Liver (tissue), 8 donors: ENCODE measurements at regions not wholly inside any gene's neighbourhood (a gene's known extent, or its start where the extent isn't known, plus 50 kb on each side); places are given as distances from the start of the nearest gene placed in this dataset.

ENCODE experiments used
- DNase-seq: peaks from one replicate; pipeline ENCODE4 v3.0.0-alpha.2; 2017; ENCODE audit warnings: low spot score
- H3K27ac ChIP-seq, 2 donors: one replicate each; pipeline ENCODE4 v1.7.0; 2013; ENCODE audit warnings: inconsistent platforms in 2 of 2, low read length in 2 of 2, control low read depth in 1 of 2, low read depth in 1 of 2, mild to moderate bottlenecking in 1 of 2
- H3K27me3 ChIP-seq, 4 donors: one replicate each; pipeline versions ENCODE4 v1.6.1 to v1.7.0; 2013; ENCODE audit warnings: low read length in 3 of 4, inconsistent platforms in 1 of 4, mild to moderate bottlenecking in 1 of 4, moderate library complexity in 1 of 4; ENCODE audit not compliant: control insufficient read depth in 4 of 4, insufficient read depth in 4 of 4
- H3K36me3 ChIP-seq, 4 donors: one replicate each; pipeline versions ENCODE4 v1.6.1 to v1.7.0; 2013; ENCODE audit warnings: low read length in 3 of 4, mild to moderate bottlenecking in 3 of 4, low read depth in 1 of 4, moderate library complexity in 1 of 4; ENCODE audit not compliant: control insufficient read depth in 4 of 4, insufficient read depth in 3 of 4
- H3K4me1 ChIP-seq, 4 donors: one replicate each; pipeline versions ENCODE4 v1.6.1 to v1.7.0; 2013; ENCODE audit warnings: low read length in 3 of 4, mild to moderate bottlenecking in 3 of 4, moderate library complexity in 1 of 4; ENCODE audit not compliant: control insufficient read depth in 4 of 4, insufficient read depth in 4 of 4
- H3K4me3 ChIP-seq, 3 donors: one replicate each; pipeline versions ENCODE4 v1.6.1 to v1.7.0; 2013; ENCODE audit warnings: low read length in 3 of 3, control low read depth in 1 of 3, low read depth in 1 of 3, mild to moderate bottlenecking in 1 of 3
- H3K9ac ChIP-seq, 2 donors: one replicate each; pipeline ENCODE4 v1.7.0; 2013; ENCODE audit warnings: low read length in 2 of 2, mild to moderate bottlenecking in 2 of 2, moderate library complexity in 2 of 2, control low read depth in 1 of 2, low read depth in 1 of 2
- H3K9me3 ChIP-seq, 4 donors: one replicate each; pipeline versions ENCODE4 v1.6.1 to v1.7.0; 2013; ENCODE audit warnings: low read length in 3 of 4; ENCODE audit not compliant: control insufficient read depth in 4 of 4
- EGR1 ChIP-seq, 2 donors: IDR thresholded peaks; 2 replicates each; pipeline ENCODE4 v1.6.1; 2016 to 2018; ENCODE audit warnings: antibody characterized with exemption in 2 of 2, low read depth in 2 of 2
- FOXA1 ChIP-seq: IDR thresholded peaks from 2 replicates; pipeline ENCODE4 v1.6.1; 2016; ENCODE audit warnings: antibody characterized with exemption
- FOXA2 ChIP-seq: IDR thresholded peaks from 2 replicates; pipeline ENCODE4 v1.6.1; 2016; ENCODE audit warnings: antibody characterized with exemption
- GABPA ChIP-seq, 2 donors: IDR thresholded peaks in 1 of 2; conservative IDR thresholded peaks in 1 of 2; 2 replicates each; pipeline ENCODE4 v1.6.1; 2016; ENCODE audit warnings: antibody characterized with exemption in 2 of 2, mild to moderate bottlenecking in 1 of 2, moderate library complexity in 1 of 2
- HNF4A ChIP-seq, 2 donors: conservative IDR thresholded peaks; 2 replicates each; pipeline ENCODE4 v1.6.1; 2016; ENCODE audit warnings: antibody characterized with exemption in 2 of 2, mild to moderate bottlenecking in 2 of 2
- HNF4G ChIP-seq: IDR thresholded peaks from 2 replicates; pipeline ENCODE4 v1.6.1; 2016; ENCODE audit warnings: antibody characterized with exemption
- JUND ChIP-seq, 2 donors: IDR thresholded peaks; 2 replicates each; pipeline ENCODE4 v1.6.1; 2016; ENCODE audit warnings: antibody characterized with exemption in 2 of 2
- NR2F2 ChIP-seq: IDR thresholded peaks from 2 replicates; pipeline ENCODE4 v1.6.1; 2016; ENCODE audit warnings: antibody characterized with exemption
- RAD21 ChIP-seq, 2 donors: IDR thresholded peaks; 2 replicates each; pipeline ENCODE4 v1.6.1; 2016; ENCODE audit warnings: antibody characterized with exemption in 2 of 2, mild to moderate bottlenecking in 2 of 2
- RXRA ChIP-seq, 2 donors: IDR thresholded peaks; 2 replicates each; pipeline ENCODE4 v1.6.1; 2017 to 2018; ENCODE audit warnings: antibody characterized with exemption in 2 of 2, mild to moderate bottlenecking in 1 of 2
- SP1 ChIP-seq: IDR thresholded peaks from 2 replicates; pipeline ENCODE4 v1.6.1; 2018; ENCODE audit warnings: antibody characterized with exemption, mild to moderate bottlenecking
- TAF1 ChIP-seq: conservative IDR thresholded peaks from 2 replicates; pipeline ENCODE4 v1.6.1; 2016; ENCODE audit warnings: antibody characterized with exemption, mild to moderate bottlenecking
- YY1 ChIP-seq: IDR thresholded peaks from 2 replicates; pipeline ENCODE4 v1.6.1; 2016; ENCODE audit warnings: antibody characterized with exemption, mild to moderate bottlenecking
- WGBS: extraction: QIAGEN DNeasy Blood & Tissue Kit; methylation state at CpG from one replicate; pipeline ENCODE4 v1.1.7; 2013; 5-methylcytosine and 5-hydroxymethylcytosine counted together
- TF ChIP-seq, protein P1 (sequence below): IDR thresholded peaks from 2 replicates; pipeline ENCODE4 v1.6.1; 2016; ENCODE audit warnings: antibody characterized with exemption
- TF ChIP-seq, protein P2 (sequence below): IDR thresholded peaks from 2 replicates; pipeline ENCODE4 v1.6.1; 2016; ENCODE audit warnings: antibody characterized with exemption
- TF ChIP-seq, protein P3 (sequence below): fragments of 150-350 bp; IDR thresholded peaks from 2 replicates; pipeline ENCODE4 v1.5.1; 2017; ENCODE audit warnings: improper control_type of control experiment, low read depth, low read length; ENCODE audit not compliant: missing input control
- TF ChIP-seq, protein P4 (sequence below): IDR thresholded peaks from 2 replicates; pipeline ENCODE4 v1.6.1; 2016; ENCODE audit warnings: antibody characterized with exemption
- TF ChIP-seq, protein P5 (sequence below): IDR thresholded peaks from 2 replicates; pipeline ENCODE4 v1.6.1; 2016; ENCODE audit warnings: antibody characterized with exemption, mild to moderate bottlenecking
- donor health status: healthy.
- donor health status: healthy.
- donor health status: healthy.
- donor health status: healthy.
- donor health status: healthy.

DNA sequence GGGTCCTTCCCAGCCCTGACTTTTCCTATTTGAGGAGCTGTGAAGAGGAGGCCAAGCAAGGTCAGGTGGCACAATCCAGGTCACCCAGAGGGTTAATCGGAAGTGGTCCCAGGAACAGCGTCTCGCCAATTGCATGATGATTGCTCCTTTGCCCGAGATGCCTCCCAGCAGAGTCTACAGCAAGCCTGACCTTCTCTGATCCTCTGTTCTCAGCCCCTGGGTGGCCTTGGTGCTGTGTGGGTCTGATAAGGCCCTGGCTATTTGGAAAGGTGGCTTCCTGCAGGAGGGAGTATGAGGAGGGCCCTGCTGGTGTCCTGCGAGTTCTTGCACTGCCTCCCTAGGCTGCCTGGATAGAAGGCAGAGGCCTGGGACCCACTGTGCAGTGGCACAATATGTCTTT, 116.2 kb downstream of the FOXD2 start:
- 87% methylated on average over 5 of the region's 5 CpGs for WGBS
- TF ChIP-seq FOXA1 (no peak), YY1 (no peak), TAF1 (no peak), HNF4A (conservative IDR thresholded peaks at IDR 0.05) (no peak), GABPA (IDR thresholded peaks at IDR 0.05 in 1 of 2, conservative IDR thresholded peaks at IDR 0.05 in 1 of 2) (no peak), NR2F2 (no peak), RXRA (IDR thresholded peaks at IDR 0.05) (no peak), RAD21 (IDR thresholded peaks at IDR 0.05) (no peak), FOXA2 (no peak), SP1 (no peak), EGR1 (IDR thresholded peaks at IDR 0.05; ENCODE audit: low read depth in 2 of 2) (no peak), HNF4G (no peak), JUND (IDR thresholded peaks at IDR 0.05) (no peak)
- TF ChIP-seq, protein P1, sequence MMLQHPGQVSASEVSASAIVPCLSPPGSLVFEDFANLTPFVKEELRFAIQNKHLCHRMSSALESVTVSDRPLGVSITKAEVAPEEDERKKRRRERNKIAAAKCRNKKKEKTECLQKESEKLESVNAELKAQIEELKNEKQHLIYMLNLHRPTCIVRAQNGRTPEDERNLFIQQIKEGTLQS, result no peak
- TF ChIP-seq, protein P2, sequence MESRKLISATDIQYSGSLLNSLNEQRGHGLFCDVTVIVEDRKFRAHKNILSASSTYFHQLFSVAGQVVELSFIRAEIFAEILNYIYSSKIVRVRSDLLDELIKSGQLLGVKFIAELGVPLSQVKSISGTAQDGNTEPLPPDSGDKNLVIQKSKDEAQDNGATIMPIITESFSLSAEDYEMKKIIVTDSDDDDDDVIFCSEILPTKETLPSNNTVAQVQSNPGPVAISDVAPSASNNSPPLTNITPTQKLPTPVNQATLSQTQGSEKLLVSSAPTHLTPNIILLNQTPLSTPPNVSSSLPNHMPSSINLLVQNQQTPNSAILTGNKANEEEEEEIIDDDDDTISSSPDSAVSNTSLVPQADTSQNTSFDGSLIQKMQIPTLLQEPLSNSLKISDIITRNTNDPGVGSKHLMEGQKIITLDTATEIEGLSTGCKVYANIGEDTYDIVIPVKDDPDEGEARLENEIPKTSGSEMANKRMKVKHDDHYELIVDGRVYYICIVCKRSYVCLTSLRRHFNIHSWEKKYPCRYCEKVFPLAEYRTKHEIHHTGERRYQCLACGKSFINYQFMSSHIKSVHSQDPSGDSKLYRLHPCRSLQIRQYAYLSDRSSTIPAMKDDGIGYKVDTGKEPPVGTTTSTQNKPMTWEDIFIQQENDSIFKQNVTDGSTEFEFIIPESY, result no peak
- TF ChIP-seq, protein P3, sequence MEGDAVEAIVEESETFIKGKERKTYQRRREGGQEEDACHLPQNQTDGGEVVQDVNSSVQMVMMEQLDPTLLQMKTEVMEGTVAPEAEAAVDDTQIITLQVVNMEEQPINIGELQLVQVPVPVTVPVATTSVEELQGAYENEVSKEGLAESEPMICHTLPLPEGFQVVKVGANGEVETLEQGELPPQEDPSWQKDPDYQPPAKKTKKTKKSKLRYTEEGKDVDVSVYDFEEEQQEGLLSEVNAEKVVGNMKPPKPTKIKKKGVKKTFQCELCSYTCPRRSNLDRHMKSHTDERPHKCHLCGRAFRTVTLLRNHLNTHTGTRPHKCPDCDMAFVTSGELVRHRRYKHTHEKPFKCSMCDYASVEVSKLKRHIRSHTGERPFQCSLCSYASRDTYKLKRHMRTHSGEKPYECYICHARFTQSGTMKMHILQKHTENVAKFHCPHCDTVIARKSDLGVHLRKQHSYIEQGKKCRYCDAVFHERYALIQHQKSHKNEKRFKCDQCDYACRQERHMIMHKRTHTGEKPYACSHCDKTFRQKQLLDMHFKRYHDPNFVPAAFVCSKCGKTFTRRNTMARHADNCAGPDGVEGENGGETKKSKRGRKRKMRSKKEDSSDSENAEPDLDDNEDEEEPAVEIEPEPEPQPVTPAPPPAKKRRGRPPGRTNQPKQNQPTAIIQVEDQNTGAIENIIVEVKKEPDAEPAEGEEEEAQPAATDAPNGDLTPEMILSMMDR, result no peak
- TF ChIP-seq, protein P4, sequence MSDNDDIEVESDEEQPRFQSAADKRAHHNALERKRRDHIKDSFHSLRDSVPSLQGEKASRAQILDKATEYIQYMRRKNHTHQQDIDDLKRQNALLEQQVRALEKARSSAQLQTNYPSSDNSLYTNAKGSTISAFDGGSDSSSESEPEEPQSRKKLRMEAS, result no peak
- TF ChIP-seq, protein P5, sequence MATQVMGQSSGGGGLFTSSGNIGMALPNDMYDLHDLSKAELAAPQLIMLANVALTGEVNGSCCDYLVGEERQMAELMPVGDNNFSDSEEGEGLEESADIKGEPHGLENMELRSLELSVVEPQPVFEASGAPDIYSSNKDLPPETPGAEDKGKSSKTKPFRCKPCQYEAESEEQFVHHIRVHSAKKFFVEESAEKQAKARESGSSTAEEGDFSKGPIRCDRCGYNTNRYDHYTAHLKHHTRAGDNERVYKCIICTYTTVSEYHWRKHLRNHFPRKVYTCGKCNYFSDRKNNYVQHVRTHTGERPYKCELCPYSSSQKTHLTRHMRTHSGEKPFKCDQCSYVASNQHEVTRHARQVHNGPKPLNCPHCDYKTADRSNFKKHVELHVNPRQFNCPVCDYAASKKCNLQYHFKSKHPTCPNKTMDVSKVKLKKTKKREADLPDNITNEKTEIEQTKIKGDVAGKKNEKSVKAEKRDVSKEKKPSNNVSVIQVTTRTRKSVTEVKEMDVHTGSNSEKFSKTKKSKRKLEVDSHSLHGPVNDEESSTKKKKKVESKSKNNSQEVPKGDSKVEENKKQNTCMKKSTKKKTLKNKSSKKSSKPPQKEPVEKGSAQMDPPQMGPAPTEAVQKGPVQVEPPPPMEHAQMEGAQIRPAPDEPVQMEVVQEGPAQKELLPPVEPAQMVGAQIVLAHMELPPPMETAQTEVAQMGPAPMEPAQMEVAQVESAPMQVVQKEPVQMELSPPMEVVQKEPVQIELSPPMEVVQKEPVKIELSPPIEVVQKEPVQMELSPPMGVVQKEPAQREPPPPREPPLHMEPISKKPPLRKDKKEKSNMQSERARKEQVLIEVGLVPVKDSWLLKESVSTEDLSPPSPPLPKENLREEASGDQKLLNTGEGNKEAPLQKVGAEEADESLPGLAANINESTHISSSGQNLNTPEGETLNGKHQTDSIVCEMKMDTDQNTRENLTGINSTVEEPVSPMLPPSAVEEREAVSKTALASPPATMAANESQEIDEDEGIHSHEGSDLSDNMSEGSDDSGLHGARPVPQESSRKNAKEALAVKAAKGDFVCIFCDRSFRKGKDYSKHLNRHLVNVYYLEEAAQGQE, result no peak
- Histone ChIP-seq H3K36me3 (no peaks in the 10 kb centered on the region), H3K27me3 (no peaks in the 10 kb centered on the region), H3K4me1 (peaks cover 0 to 7% (median 3%) of the 10 kb centered on the region in 4 donors), H3K4me3 (no peak overlapping the region), H3K9me3 (no peaks in the 10 kb centered on the region), H3K9ac (no peak overlapping the region), H3K27ac (no peak overlapping the region)
- DNase-seq, result no peak
